Stimulated activated CD8-positive, alpha-beta memory T cell treated with anti-CD3 and anti-CD28 coated beads, Interleukin-7, amount 100 ng/mL, for 4 hours (primary cell): ENCODE measurements at regions not wholly inside any gene's neighbourhood (a gene's known extent, or its start where the extent isn't known, plus 50 kb on each side); places are given as distances from the start of the nearest gene placed in this dataset.
"Not testable (repeated sequence)": the region's sequence is repeated elsewhere in the genome, so short reads cannot be mapped to it uniquely, and the experiment has no call there.

Experiments used
- DNase-seq, 2 donors: peaks; one replicate each; pipeline ENCODE4 v3.0.0-alpha.2; 2020; ENCODE audit warnings: low read depth in 2 of 2

GRCh38 chr20:5452691-5453090, 135.9 kb upstream of the PROKR2 start:
- not testable (repeated sequence) for DNase-seq

GRCh38 chr20:5452286-5452685, 135.5 kb upstream of the PROKR2 start:
- not testable (repeated sequence) for DNase-seq

GRCh38 chr20:5451643-5452210, 135.0 kb upstream of the PROKR2 start:
- no peak for DNase-seq

- DNase-seq = peak in 1 of 2 donors; percentile 3
Observed at GRCh38 chr20:5448449-5449118, 131.8 kb upstream of the PROKR2 start.

- no peak for DNase-seq
Observed at GRCh38 chr20:5447188-5447587, 130.4 kb upstream of the PROKR2 start.

GRCh38 chr20:5445611-5446010, 128.9 kb upstream of the PROKR2 start:
- DNase-seq = no peak

GRCh38 chr20:5442101-5442500, 125.3 kb upstream of the PROKR2 start:
- no peak for DNase-seq

GRCh38 chr20:5434116-5434515, 117.4 kb upstream of the PROKR2 start:
- no peak for DNase-seq

- DNase-seq = no peak
Observed at GRCh38 chr20:5433352-5433751, 116.6 kb upstream of the PROKR2 start.

- no peak for DNase-seq
Observed at GRCh38 chr20:5432030-5432429, 115.3 kb upstream of the PROKR2 start.

GRCh38 chr20:5430670-5431069, 113.9 kb upstream of the PROKR2 start:
- no peak for DNase-seq

GRCh38 chr20:5426026-5426425, 109.3 kb upstream of the PROKR2 start:
- no peak for DNase-seq

GRCh38 chr20:5416086-5416485, 99.3 kb upstream of the PROKR2 start:
- DNase-seq = no peak

GRCh38 chr20:5413394-5413793, 96.6 kb upstream of the PROKR2 start:
- DNase-seq = no peak

- DNase-seq = no peak
Observed at GRCh38 chr20:5410470-5410869, 93.7 kb upstream of the PROKR2 start.

- no peak for DNase-seq
Observed at GRCh38 chr20:5402903-5403531, 86.3 kb upstream of the PROKR2 start.

GRCh38 chr20:5401277-5401875, 84.6 kb upstream of the PROKR2 start:
- no peak for DNase-seq

- no peak for DNase-seq
Observed at GRCh38 chr20:5400164-5400762, 83.5 kb upstream of the PROKR2 start.

GRCh38 chr20:5397393-5397792, 80.6 kb upstream of the PROKR2 start:
- no peak for DNase-seq

- DNase-seq = no peak
Observed at GRCh38 chr20:5395932-5396727, 79.4 kb upstream of the PROKR2 start.

GRCh38 chr20:5393218-5393870, 76.6 kb upstream of the PROKR2 start:
- no peak for DNase-seq
